GM12875 (cell line): ENCODE measurements at regions not wholly inside any gene's neighbourhood (a gene's known extent, or its start where the extent isn't known, plus 50 kb on each side); places are given as distances from the start of the nearest gene placed in this dataset.

Source experiments
- H3K4me3 ChIP-seq: one replicate; pipeline ENCODE4 v1.5.1; 2011; ENCODE audit warnings: low read depth, low read length, control low read depth
- CTCF ChIP-seq: IDR thresholded peaks from 2 replicates; pipeline ENCODE4 v1.5.1; 2011; ENCODE audit warnings: low read depth, mild to moderate bottlenecking, control low read depth, inconsistent platforms, low read length, moderate library complexity, borderline replicate concordance; ENCODE audit not compliant: insufficient read depth

GRCh38 chr19:20416661-20417060 lies 148.9 kb downstream of the ZNF737 start:
- no peak overlapping the region for H3K4me3 ChIP-seq
- TF ChIP-seq CTCF, result no peak

- no peak overlapping the region for H3K4me3 ChIP-seq
- TF ChIP-seq CTCF, result no peak
Measured at GRCh38 chr19:20414120-20414519, 151.5 kb downstream of the ZNF737 start.

- H3K4me3 ChIP-seq, result no peak overlapping the region
- no peak for TF ChIP-seq CTCF
Measured at GRCh38 chr19:20413705-20414104, 151.9 kb downstream of the ZNF737 start.

GRCh38 chr19:20412846-20413245 lies 152.7 kb downstream of the ZNF737 start:
- no peak overlapping the region for H3K4me3 ChIP-seq
- no peak for TF ChIP-seq CTCF

GRCh38 chr19:20397292-20397691 lies 168.3 kb downstream of the ZNF737 start:
- no peak for TF ChIP-seq CTCF
- no peak overlapping the region for H3K4me3 ChIP-seq

GRCh38 chr19:20388706-20389225 lies 176.8 kb downstream of the ZNF737 start:
- H3K4me3 ChIP-seq, result no peak overlapping the region
- no peak for TF ChIP-seq CTCF

- no peak for TF ChIP-seq CTCF
- no peak overlapping the region for H3K4me3 ChIP-seq
Measured at GRCh38 chr19:20385061-20385460, 180.5 kb downstream of the ZNF737 start.
